ENCODE measurements at regions not wholly inside any gene's neighbourhood (a gene's known extent, or its start where the extent isn't known, plus 50 kb on each side); places are given as distances from the start of the nearest gene placed in this dataset.
A peak's percentile ranks its signal among the peaks of the same experiment; 100 is the strongest.

DNA sequence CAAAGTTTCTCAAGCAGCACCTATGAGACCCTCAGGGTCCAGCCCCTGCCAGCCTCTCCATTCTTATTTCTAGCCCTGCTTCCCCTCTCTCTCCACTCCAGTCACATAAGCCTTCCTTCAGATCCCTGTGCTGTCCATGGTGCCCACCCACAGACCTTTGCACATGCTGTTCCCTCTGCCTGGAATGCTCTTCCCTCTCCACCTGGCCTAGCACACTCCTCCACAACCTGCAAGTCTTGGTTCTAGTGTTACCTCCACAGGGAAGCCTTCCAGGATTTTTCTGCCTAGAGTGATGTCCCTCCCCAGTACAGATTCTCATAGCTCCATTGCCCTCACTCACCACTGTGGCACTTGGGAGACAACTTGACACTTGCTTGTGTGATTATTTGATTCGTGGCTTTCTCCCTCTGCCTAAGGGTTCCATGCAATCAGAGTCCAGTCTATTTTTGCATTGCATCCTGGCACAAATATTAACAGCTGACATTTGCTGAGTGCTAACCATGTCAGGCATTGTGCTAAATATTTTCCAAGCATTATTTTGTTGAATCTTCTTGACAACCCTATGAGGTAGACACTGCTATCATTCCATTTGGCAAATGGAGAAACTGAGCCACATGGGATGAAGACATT, 127.3 kb downstream of the SYF2 start:
- no peak for DNase-seq (ENCODE audit: low spot score)

GRCh38 chr1:25103164-25103795, 129.0 kb downstream of the SYF2 start:
- DNase-seq (ENCODE audit: low spot score), result no peak

GRCh38 chr1:25100151-25100833, 132.0 kb downstream of the SYF2 start:
- no peak for DNase-seq (ENCODE audit: low spot score)

GRCh38 chr1:25099343-25099951, 132.9 kb downstream of the SYF2 start:
- peak; percentile 31 for DNase-seq (ENCODE audit: low spot score)

DNA sequence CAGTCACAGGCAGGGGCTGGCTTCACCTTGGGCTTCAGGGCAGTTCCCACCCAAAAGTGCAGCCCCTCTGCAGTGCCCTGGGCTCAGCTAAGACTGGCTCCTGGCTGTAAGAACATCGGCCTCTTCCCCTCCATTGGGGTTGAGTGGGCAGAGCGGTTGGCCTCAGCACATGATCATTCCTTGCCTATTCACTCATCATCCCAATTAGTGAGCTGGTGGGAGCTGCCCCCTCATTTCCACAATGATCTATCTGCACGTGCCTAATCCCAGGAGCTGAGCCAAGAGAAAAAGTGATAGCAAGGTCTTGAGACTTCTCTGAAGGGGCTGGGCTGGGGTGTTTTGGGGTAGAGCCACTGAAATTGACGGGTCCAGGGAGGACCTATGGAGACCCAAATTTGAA, 133.6 kb downstream of the SYF2 start:
- DNase-seq (ENCODE audit: low spot score), result no peak

GRCh38 chr1:25096307-25097150, 135.8 kb downstream of the SYF2 start:
- DNase-seq (ENCODE audit: low spot score), result no peak

- DNase-seq (ENCODE audit: low spot score), result no peak
These were observed 136.6 kb downstream of the SYF2 start for GRCh38 chr1:25095635-25096200.

GRCh38 chr1:25094995-25095394, 137.3 kb downstream of the SYF2 start:
- DNase-seq (ENCODE audit: low spot score), result no peak

DNA sequence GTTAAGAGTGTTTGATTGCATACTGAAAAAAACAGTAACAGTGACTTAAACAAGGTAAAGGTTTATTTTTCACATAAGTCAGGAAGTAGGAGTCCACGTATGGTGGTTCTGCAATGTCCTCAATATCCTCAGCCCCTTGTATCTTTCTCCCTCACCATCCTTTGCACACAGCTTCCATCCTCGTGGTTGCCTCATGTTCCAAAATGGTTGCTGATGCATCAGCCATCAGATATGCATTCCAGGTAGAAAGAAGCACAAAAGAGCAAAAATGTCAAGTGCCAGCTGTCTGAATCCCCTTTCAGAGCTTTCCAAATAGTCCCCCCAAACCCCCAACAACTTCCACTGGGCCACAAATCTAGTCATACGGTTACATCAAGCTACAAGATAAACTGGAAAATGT, 138.1 kb downstream of the SYF2 start:
- DNase-seq (ENCODE audit: low spot score), result no peak

- DNase-seq (ENCODE audit: low spot score), result no peak
These were observed 140.6 kb downstream of the SYF2 start for GRCh38 chr1:25091658-25092057.

DNA sequence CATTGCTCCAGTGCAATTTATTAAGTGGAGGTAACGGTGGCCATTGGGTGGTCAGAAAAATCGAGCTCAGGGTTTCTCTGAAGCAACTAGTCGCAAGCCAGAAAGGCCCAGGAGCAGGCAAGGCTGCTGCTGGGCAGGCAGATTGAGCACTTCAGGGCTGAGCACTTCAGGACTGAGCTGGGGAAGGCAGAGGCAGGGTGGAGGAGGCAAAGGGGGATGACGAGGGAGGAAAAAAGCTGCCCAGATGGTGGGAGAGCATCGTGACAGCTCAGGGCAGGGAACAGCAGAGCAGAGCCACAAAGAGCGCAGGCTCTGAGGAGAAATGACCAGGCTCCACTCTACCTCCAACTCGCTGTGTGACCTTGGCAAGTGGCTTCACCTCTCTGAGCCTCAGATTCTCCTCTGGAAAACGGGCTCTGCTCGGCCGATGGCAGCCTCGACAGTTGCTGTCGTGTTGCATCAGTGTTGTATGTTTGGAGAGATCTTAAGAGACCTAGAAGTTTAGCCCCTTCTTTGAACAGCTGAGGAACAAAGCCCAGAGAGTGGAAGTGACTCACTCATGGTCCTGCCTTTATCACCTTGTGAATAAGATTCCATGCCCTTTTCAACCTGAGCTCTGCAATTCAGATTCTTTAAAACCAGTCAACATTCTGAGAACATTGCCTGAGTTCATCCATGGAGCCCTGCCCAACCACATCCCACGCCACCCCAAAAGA, 141.4 kb downstream of the SYF2 start:
- DNase-seq (ENCODE audit: low spot score), result no peak

- no peak for DNase-seq (ENCODE audit: low spot score)
These were observed 142.5 kb downstream of the SYF2 start for GRCh38 chr1:25089772-25090171.

DNA sequence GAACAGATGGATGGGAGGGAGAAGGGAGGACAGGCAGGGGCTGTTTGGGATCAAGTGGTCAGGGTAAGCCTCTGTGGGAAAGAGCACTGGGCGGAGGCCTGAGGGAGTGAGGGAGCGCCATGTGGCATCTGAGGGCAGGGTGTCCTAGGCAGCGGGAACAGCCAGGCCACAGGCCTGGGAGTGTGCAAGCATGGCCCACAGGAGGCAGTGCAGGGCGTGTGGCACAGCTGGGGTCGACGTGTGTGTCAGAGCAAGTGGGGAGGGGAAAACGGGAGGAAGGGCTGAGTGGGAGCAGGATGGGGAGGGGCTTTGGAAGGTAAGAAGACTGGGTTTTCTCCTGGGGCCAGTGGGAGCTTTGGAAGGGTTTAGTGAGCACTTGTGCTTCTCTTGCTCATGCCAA, 143.4 kb downstream of the SYF2 start:
- no peak for DNase-seq (ENCODE audit: low spot score)

GRCh38 chr1:25088180-25088701, 144.1 kb downstream of the SYF2 start:
- DNase-seq (ENCODE audit: low spot score), result no peak

- no peak for DNase-seq (ENCODE audit: low spot score)
These were observed 145.7 kb downstream of the SYF2 start for GRCh38 chr1:25086518-25087079.

GRCh38 chr1:25084407-25084806, 147.9 kb downstream of the SYF2 start:
- DNase-seq (ENCODE audit: low spot score), result no peak

DNA sequence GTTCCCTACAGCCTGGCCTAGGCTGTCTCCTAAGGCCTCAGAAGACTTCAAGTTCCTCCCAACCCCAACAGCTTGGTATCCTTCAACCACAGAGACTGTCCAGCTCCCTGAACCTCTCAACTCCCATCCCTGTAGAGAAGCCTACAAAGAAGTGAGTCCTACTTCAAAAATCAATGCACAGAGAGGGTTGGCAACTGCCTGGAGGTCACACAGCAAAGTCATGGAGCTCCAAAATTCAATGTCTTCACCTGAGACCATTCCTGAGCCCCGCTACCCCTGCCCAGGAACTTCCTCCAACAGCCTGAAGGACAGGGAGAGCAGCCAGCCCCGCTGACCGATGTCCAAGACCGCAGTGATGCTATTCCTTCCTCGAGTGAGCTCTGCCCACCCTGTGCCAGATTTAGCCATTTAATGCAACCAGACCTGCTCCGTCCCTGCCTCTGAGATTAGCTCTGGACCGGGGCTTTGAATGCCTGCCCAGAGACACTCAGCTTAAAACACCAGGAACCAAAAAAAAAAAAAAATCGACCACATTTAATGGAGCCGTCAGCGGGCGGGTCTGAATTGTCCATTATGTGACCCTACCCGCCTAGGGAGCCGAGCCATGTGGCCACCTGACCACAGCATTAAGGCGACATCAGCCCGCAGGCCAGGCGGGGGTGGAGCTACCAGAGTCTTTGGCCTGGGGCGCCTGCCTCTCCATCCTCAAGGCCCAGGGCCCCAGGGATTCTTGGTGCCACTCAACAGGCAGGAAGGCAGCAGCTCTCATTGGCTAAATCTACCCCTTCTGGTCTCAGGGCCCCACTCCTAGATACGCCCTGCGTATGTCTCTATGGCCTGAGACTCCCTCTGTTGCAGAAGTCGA, 148.6 kb downstream of the SYF2 start:
- no peak for DNase-seq (ENCODE audit: low spot score)

- no peak for DNase-seq (ENCODE audit: low spot score)
These were observed 149.3 kb downstream of the SYF2 start for GRCh38 chr1:25082995-25083394.

- no peak for DNase-seq (ENCODE audit: low spot score)
These were observed 149.9 kb downstream of the SYF2 start for GRCh38 chr1:25082216-25082899.

All from putamen (tissue), 1 donor.